Adrenal gland (tissue), 9 donors: ENCODE measurements at regions not wholly inside any gene's neighbourhood (a gene's known extent, or its start where the extent isn't known, plus 50 kb on each side); places are given as distances from the start of the nearest gene placed in this dataset.

Experiments
- DNase-seq, 7 donors: peaks; one replicate each; pipeline ENCODE4 v3.0.0-alpha.2; 2019 to 2020
- H3K27ac ChIP-seq, 5 donors: fragments of 200-600 bp; sonication (generic) in 4 of 5; 1 replicate in 3 of 5; 2 replicates in 2 of 5; pipeline versions ENCODE4 v1.5.1 to v1.8.0; 2016 to 2020; ENCODE audit warnings: mild to moderate bottlenecking in 1 of 5
- H3K27me3 ChIP-seq: fragments of 200-600 bp; 2 replicates; pipeline ENCODE4 v1.8.0; 2021
- H3K36me3 ChIP-seq, 2 donors: fragments of 200-600 bp; replicated peaks in 1 of 2; 1 replicate in 1 of 2; 2 replicates in 1 of 2; pipeline versions ENCODE4 v1.5.1 to v1.8.0; 2018 to 2022
- H3K4me1 ChIP-seq, 2 donors: fragments of 200-600 bp; replicated peaks in 1 of 2; 1 replicate in 1 of 2; 2 replicates in 1 of 2; pipeline versions ENCODE4 v1.5.1 to v1.8.0; 2018 to 2021
- H3K4me3 ChIP-seq, 4 donors: fragments of 200-600 bp; sonication (generic) in 3 of 4; one replicate each; pipeline ENCODE4 v1.5.1; 2016 to 2018
- H3K9me3 ChIP-seq, 3 donors: fragments of 200-600 bp; sonication (generic) in 1 of 3; replicated peaks in 1 of 3; 1 replicate in 2 of 3; 2 replicates in 1 of 3; pipeline versions ENCODE4 v1.5.1 to v1.8.0; 2016 to 2021
- CTCF ChIP-seq, 6 experiments: fragments of 450-650 bp in 4 of 6; fragments of 200-600 bp in 2 of 6; sonication (generic) in 1 of 6; IDR thresholded peaks; 1 replicate in 5 of 6; 2 replicates in 1 of 6; pipeline versions ENCODE4 v1.5.1 to v1.8.0; 2016 to 2021; ENCODE audit warnings: antibody characterized with exemption in 6 of 6, mild to moderate bottlenecking in 2 of 6, moderate library complexity in 1 of 6
- POLR2A ChIP-seq, 2 donors: fragments of 450-650 bp; IDR thresholded peaks; one replicate each; pipeline ENCODE4 v1.6.1; 2017; ENCODE audit warnings: antibody characterized with exemption in 2 of 2, mild to moderate bottlenecking in 2 of 2, moderate library complexity in 1 of 2
- WGBS, 4 donors: extraction: QIAGEN DNeasy Blood & Tissue Kit in 2 of 4; methylation state at CpG; one replicate each; pipeline versions ENCODE4 v1.1.5 to v1.1.7; 2013 to 2017; 5-methylcytosine and 5-hydroxymethylcytosine counted together
- intact Hi-C, 2 donors: fragments of 100-400 bp; cut with DNase I; formaldehyde crosslinking; loops; one replicate each; pipeline versions ENCODE4 v1.14.1 to v1.15.0; 2022 to 2023
- donor health status: healthy with polysubstance abuse.
- donor health status: Bipolar disorder and iron deficiency.
- donor health status: DM: yes; HTN: yes; CAD: no.
- donor health status: DM: no; HTN: no; CAD: no.
- donor health status: DM: no; HTN: no; CAD: no.

- Histone ChIP-seq H3K27ac (no peak overlapping the region), H3K4me3 (no peak overlapping the region), H3K27me3 (no peaks in the 10 kb centered on the region), H3K9me3 (no peaks in the 10 kb centered on the region), H3K36me3 (no peaks in the 10 kb centered on the region), H3K4me1 (no peaks in the 10 kb centered on the region)
- peak in 6 of 7 donors; percentile 53 to 75 (median 61) for DNase-seq
- intact Hi-C loops, result no loop called here
- TF ChIP-seq CTCF (IDR thresholded peaks at IDR 0.05) (no peak), POLR2A (IDR thresholded peaks at IDR 0.05) (no peak)
- WGBS, 4 donors, result 36 to 52% (median 47%) methylated on average over 2 to 3 of the region's 3 CpGs
These were observed 63.4 kb upstream of the MAGEB2 start for GRCh38 chrX:30151964-30152363.

- no peak for DNase-seq
These were observed 62.0 kb upstream of the MAGEB2 start for GRCh38 chrX:30153175-30153880.

GRCh38 chrX:30153881-30154260 is 61.5 kb upstream of the MAGEB2 start:
- H3K4me1 ChIP-seq, result no peaks in the 10 kb centered on the region
- H3K4me3 ChIP-seq, result no peak overlapping the region
- TF ChIP-seq CTCF (IDR thresholded peaks at IDR 0.05) (no peak), POLR2A (IDR thresholded peaks at IDR 0.05) (no peak)
- DNase-seq, result no peak
- intact Hi-C loops, result no loop called here
- 74 to 92% (median 83%) methylated on average over 4 of the region's 4 CpGs for WGBS, 4 donors
- H3K9me3 ChIP-seq, result no peaks in the 10 kb centered on the region
- H3K27ac ChIP-seq, result no peak overlapping the region
- no peaks in the 10 kb centered on the region for H3K27me3 ChIP-seq
- H3K36me3 ChIP-seq, result no peaks in the 10 kb centered on the region

More at GRCh38 chrX:30153175-30153880, 62.0 kb upstream of the MAGEB2 start:
- no peak for TF ChIP-seq CTCF (IDR thresholded peaks at IDR 0.05)
- TF ChIP-seq POLR2A (IDR thresholded peaks at IDR 0.05), result no peak
- no peak overlapping the region for H3K4me3 ChIP-seq
- intact Hi-C loops, result no loop called here
- no peaks in the 10 kb centered on the region for H3K4me1 ChIP-seq
- no peaks in the 10 kb centered on the region for H3K36me3 ChIP-seq
- 64 to 91% (median 68%) methylated on average over 6 to 7 of the region's 7 CpGs for WGBS, 4 donors
- H3K9me3 ChIP-seq, result no peaks in the 10 kb centered on the region
- H3K27ac ChIP-seq, result no peak overlapping the region
- no peaks in the 10 kb centered on the region for H3K27me3 ChIP-seq

GRCh38 chrX:30156009-30156408 is 59.4 kb upstream of the MAGEB2 start:
- WGBS, 4 donors, result 75 to 92% (median 82%) methylated on average over 2 of the region's 2 CpGs
- Histone ChIP-seq H3K4me1 (no peaks in the 10 kb centered on the region), H3K27me3 (no peaks in the 10 kb centered on the region), H3K36me3 (no peaks in the 10 kb centered on the region), H3K9me3 (no peaks in the 10 kb centered on the region), H3K27ac (no peak overlapping the region), H3K4me3 (no peak overlapping the region)
- DNase-seq, result no peak
- TF ChIP-seq POLR2A (IDR thresholded peaks at IDR 0.05) (no peak), CTCF (IDR thresholded peaks at IDR 0.05) (no peak)
- intact Hi-C loops, result no loop called here
